Transverse colon (tissue), 4 donors: ENCODE measurements at regions not wholly inside any gene's neighbourhood (a gene's known extent, or its start where the extent isn't known, plus 50 kb on each side); places are given as distances from the start of the nearest gene placed in this dataset.

Experiments
- DNase-seq: peaks from one replicate; pipeline ENCODE4 v3.0.0-alpha.2; 2019
- H3K27ac ChIP-seq, 4 donors: fragments of 200-600 bp; sonication (generic); 2 replicates each; pipeline ENCODE4 v1.5.1; 2016 to 2018; ENCODE audit warnings: inconsistent platforms in 4 of 4
- H3K27me3 ChIP-seq: fragments of 200-600 bp; sonication (generic); 2 replicates; pipeline ENCODE4 v1.5.1; 2017; ENCODE audit warnings: inconsistent platforms
- H3K36me3 ChIP-seq, 4 donors: fragments of 200-600 bp; sonication (generic); 2 replicates each; pipeline ENCODE4 v1.5.1; 2017 to 2019; ENCODE audit warnings: inconsistent platforms in 4 of 4
- H3K4me1 ChIP-seq, 4 donors: fragments of 200-600 bp; sonication (generic); 2 replicates each; pipeline ENCODE4 v1.5.1; 2017 to 2020; ENCODE audit warnings: inconsistent platforms in 4 of 4
- H3K4me3 ChIP-seq, 4 donors: fragments of 200-600 bp; sonication (generic); 1 replicate in 1 of 4; 2 replicates in 3 of 4; pipeline versions ENCODE4 v1.5.1 to v1.6.1; 2017 to 2019; ENCODE audit warnings: inconsistent platforms in 4 of 4
- H3K9me3 ChIP-seq, 2 donors: fragments of 200-600 bp; sonication (generic); 2 replicates each; pipeline ENCODE4 v1.5.1; 2017 to 2019; ENCODE audit warnings: inconsistent platforms in 2 of 2
- EP300 ChIP-seq: sonication (generic); formaldehyde crosslinking; IDR thresholded peaks from one replicate; pipeline ENCODE4 v1.6.1; 2017; ENCODE audit warnings: antibody characterized with exemption, low read depth
- POLR2A ChIP-seq: fragments of 450-650 bp; IDR thresholded peaks from one replicate; pipeline ENCODE4 v1.6.1; 2016; ENCODE audit warnings: antibody characterized with exemption, mild to moderate bottlenecking, moderate library complexity
- POLR2AphosphoS5 ChIP-seq, 3 donors: sonication (generic); formaldehyde crosslinking; IDR thresholded peaks; one replicate each; pipeline ENCODE4 v1.6.1; 2016; ENCODE audit warnings: antibody characterized with exemption in 3 of 3
- WGBS, 2 donors: methylation state at CpG; one replicate each; pipeline ENCODE4 v1.1.5; 2018; ENCODE audit warnings: low coverage in 1 of 2; 5-methylcytosine and 5-hydroxymethylcytosine counted together
- in situ Hi-C, 4 donors: fragments of 200-750 bp; cut with MboI; loops; one replicate each; pipeline versions ENCODE4 v1.15.0 to v1.15.1; 2017; ENCODE audit warnings: low sequenced_read_pairs in 3 of 4, low pct_ligation_motif_present in 1 of 4, low pct_unique_long_range_greater_than_20kb in 1 of 4
- intact Hi-C: fragments of 100-400 bp; cut with DNase I; formaldehyde crosslinking; loops from one replicate; pipeline ENCODE4 v1.15.1; 2023; ENCODE audit warnings: low total_unique reads
- TF ChIP-seq, protein P1 (sequence below), 5 experiments: fragments of 200-600 bp in 3 of 5; fragments of 450-650 bp in 2 of 5; sonication (generic) in 3 of 5; IDR thresholded peaks; 1 replicate in 2 of 5; 2 replicates in 3 of 5; pipeline ENCODE4 v1.5.1; 2016 to 2017; ENCODE audit warnings: antibody characterized with exemption in 5 of 5, inconsistent platforms in 3 of 5, mild to moderate bottlenecking in 2 of 5, moderate library complexity in 1 of 5

DNA sequence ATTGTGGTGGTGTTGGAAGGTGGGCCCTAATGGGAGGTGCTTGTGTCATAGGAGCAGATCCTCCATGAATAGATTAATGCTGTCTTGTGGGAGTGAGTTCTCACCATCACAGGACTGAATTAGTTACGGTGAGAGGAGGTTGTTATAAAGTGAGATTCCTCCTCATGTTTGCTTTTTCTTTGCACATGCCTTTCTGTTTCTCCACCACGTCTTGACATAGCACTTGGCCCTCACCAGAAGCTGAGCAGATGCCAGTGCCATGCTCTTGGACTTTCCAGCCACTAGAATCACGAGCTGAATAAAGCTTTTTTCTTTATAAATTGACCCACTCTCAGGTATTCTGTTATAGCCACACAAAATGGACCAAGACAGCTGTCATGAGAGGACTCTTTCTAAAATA, 194.8 kb downstream of the PTPRU start:
- Histone ChIP-seq H3K27me3 (no peaks in the 10 kb centered on the region), H3K36me3 (no peaks in the 10 kb centered on the region), H3K4me1 (no peaks in the 10 kb centered on the region), H3K4me3 (no peak overlapping the region), H3K9me3 (no peaks in the 10 kb centered on the region), H3K27ac (no peak overlapping the region)
- in situ Hi-C loops = no loop called here
- no peak for TF ChIP-seq EP300
- TF ChIP-seq POLR2AphosphoS5 (IDR thresholded peaks at IDR 0.05) = no peak
- TF ChIP-seq POLR2A = no peak
- TF ChIP-seq, protein P1, sequence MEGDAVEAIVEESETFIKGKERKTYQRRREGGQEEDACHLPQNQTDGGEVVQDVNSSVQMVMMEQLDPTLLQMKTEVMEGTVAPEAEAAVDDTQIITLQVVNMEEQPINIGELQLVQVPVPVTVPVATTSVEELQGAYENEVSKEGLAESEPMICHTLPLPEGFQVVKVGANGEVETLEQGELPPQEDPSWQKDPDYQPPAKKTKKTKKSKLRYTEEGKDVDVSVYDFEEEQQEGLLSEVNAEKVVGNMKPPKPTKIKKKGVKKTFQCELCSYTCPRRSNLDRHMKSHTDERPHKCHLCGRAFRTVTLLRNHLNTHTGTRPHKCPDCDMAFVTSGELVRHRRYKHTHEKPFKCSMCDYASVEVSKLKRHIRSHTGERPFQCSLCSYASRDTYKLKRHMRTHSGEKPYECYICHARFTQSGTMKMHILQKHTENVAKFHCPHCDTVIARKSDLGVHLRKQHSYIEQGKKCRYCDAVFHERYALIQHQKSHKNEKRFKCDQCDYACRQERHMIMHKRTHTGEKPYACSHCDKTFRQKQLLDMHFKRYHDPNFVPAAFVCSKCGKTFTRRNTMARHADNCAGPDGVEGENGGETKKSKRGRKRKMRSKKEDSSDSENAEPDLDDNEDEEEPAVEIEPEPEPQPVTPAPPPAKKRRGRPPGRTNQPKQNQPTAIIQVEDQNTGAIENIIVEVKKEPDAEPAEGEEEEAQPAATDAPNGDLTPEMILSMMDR (IDR thresholded peaks at IDR 0.05) = no peak
- intact Hi-C loops = no loop called here
- DNase-seq = no peak
- WGBS, 2 donors = 56 to 72% methylated on average over 3 of the region's 3 CpGs

DNA sequence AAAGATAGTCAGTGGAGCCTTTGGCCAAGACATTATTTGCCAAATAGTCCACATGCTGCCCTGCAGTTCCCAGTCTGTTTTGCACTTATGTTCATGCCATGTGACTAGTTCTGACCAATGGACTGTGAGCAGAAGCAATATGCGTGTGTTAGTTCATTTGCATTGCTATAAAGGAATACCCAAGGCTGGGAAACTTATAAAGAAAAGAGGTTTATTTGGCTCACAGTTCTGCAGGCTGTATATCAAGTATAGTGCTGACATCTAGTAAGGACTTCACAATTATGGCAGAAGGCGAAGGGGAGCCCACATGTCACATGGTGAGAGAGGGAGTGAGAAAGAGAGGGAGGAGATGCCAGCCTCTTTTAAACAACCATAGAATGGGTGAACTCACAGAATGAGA, 193.3 kb downstream of the PTPRU start:
- TF ChIP-seq EP300 = no peak
- no peak for TF ChIP-seq POLR2A
- TF ChIP-seq, protein P1 (IDR thresholded peaks at IDR 0.05) = no peak
- TF ChIP-seq POLR2AphosphoS5 (IDR thresholded peaks at IDR 0.05) = no peak

GRCh38 chr1:29428997-29429396, 192.7 kb downstream of the PTPRU start:
- peaks cover 7% of the 10 kb centered on the region for H3K27me3 ChIP-seq
- TF ChIP-seq POLR2A (no peak), EP300 (no peak), POLR2AphosphoS5 (IDR thresholded peaks at IDR 0.05) (no peak)
- TF ChIP-seq, protein P1 (IDR thresholded peaks at IDR 0.05) = no peak
- H3K9me3 ChIP-seq = no peaks in the 10 kb centered on the region
- no peak for DNase-seq
- H3K4me3 ChIP-seq = no peak overlapping the region
- no peak overlapping the region for H3K27ac ChIP-seq
- H3K36me3 ChIP-seq = no peaks in the 10 kb centered on the region
- in situ Hi-C loops = no loop called here
- intact Hi-C loops = no loop called here
- WGBS, 2 donors = 72 to 100% methylated on average over 2 to 4 of the region's 4 CpGs
- no peaks in the 10 kb centered on the region for H3K4me1 ChIP-seq

More for the DNA sequence above, 193.3 kb downstream of the PTPRU start:
- intact Hi-C loops = no loop called here
- Histone ChIP-seq H3K27ac (no peak overlapping the region), H3K27me3 (peaks cover under 1% of the 10 kb centered on the region), H3K4me3 (no peak overlapping the region), H3K4me1 (no peaks in the 10 kb centered on the region), H3K36me3 (no peaks in the 10 kb centered on the region), H3K9me3 (no peaks in the 10 kb centered on the region)
- in situ Hi-C loops = no loop called here
- no peak for DNase-seq
- 58 to 67% methylated on average over 2 of the region's 2 CpGs for WGBS, 2 donors

DNA sequence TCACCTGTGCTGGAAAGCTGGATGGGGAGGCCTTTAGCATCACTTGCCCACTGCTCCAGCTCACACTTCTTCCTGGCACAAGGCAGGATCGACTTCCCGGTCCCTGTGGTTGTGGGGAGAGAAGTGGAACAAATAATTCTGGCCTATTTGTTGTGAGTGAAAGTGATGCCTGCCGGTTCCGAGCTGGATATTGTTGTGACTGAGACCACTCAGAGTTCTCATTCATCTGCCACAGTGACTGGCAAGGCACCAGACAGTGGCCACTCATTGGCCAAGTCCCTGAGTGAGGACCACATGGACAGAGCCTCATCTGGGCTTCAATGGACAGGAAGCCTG, 191.9 kb downstream of the PTPRU start:
- H3K27me3 ChIP-seq = peaks cover 14% of the 10 kb centered on the region
- 73% methylated on average over 4 of the region's 4 CpGs; no CpG with 5 or more reads in 1 of the 2 donors for WGBS, 2 donors
- no peaks in the 10 kb centered on the region for H3K4me1 ChIP-seq
- TF ChIP-seq POLR2A (no peak), POLR2AphosphoS5 (IDR thresholded peaks at IDR 0.05) (no peak), EP300 (no peak)
- TF ChIP-seq, protein P1 (IDR thresholded peaks at IDR 0.05) = no peak
- H3K9me3 ChIP-seq = no peaks in the 10 kb centered on the region
- DNase-seq = no peak
- intact Hi-C loops = no loop called here
- in situ Hi-C loops = no loop called here
- no peak overlapping the region for H3K27ac ChIP-seq
- no peak overlapping the region for H3K4me3 ChIP-seq
- no peaks in the 10 kb centered on the region for H3K36me3 ChIP-seq
